ENCODE measurements at regions not wholly inside any gene's neighbourhood (a gene's known extent, or its start where the extent isn't known, plus 50 kb on each side); places are given as distances from the start of the nearest gene placed in this dataset.

- TF ChIP-seq POLR2AphosphoS5 (IDR thresholded peaks at IDR 0.05; ENCODE audit: borderline replicate concordance, low read depth, low read length) (no peak), EZH2 (IDR thresholded peaks at IDR 0.05) (no peak)
Measured at GRCh38 chr1:229895605-229896004, 171.4 kb upstream of the GALNT2 start.
